LNCaP clone FGC (cell line): ENCODE measurements at regions not wholly inside any gene's neighbourhood (a gene's known extent, or its start where the extent isn't known, plus 50 kb on each side); places are given as distances from the start of the nearest gene placed in this dataset.

Experiments used
- DNase-seq: peaks from one replicate; pipeline ENCODE4 v3.0.0-alpha.2; 2011; ENCODE audit warnings: low read depth
- H3K4me3 ChIP-seq: 2 replicates; pipeline ENCODE4 v1.5.1; 2011; ENCODE audit warnings: mild to moderate bottlenecking, low read depth, low read length, control low read depth
- CTCF ChIP-seq: IDR thresholded peaks from 2 replicates; pipeline ENCODE4 v1.5.1; 2012; ENCODE audit warnings: mild to moderate bottlenecking; ENCODE audit not compliant: control insufficient read depth, insufficient read depth; ENCODE audit errors: extremely low read depth

- no peak for TF ChIP-seq CTCF
- no peak for DNase-seq
- H3K4me3 ChIP-seq = no peak overlapping the region
Observed at GRCh38 chr6:25173951-25174474, 105.2 kb upstream of the CARMIL1 start.

- H3K4me3 ChIP-seq = no peak overlapping the region
- no peak for TF ChIP-seq CTCF
- DNase-seq = no peak
Observed at GRCh38 chr6:25174678-25175077, 104.5 kb upstream of the CARMIL1 start.

- no peak for DNase-seq
- TF ChIP-seq CTCF = no peak
Observed at GRCh38 chr6:25175196-25175595, 104.0 kb upstream of the CARMIL1 start.

GRCh38 chr6:25175681-25176080, 103.5 kb upstream of the CARMIL1 start:
- H3K4me3 ChIP-seq = no peak overlapping the region
- no peak for DNase-seq
- TF ChIP-seq CTCF = no peak

More at GRCh38 chr6:25175196-25175595, 104.0 kb upstream of the CARMIL1 start:
- H3K4me3 ChIP-seq = no peak overlapping the region

- DNase-seq = no peak
- H3K4me3 ChIP-seq = no peak overlapping the region
- no peak for TF ChIP-seq CTCF
Observed at GRCh38 chr6:25176466-25176865, 102.7 kb upstream of the CARMIL1 start.

- TF ChIP-seq CTCF = no peak
- no peak overlapping the region for H3K4me3 ChIP-seq
- DNase-seq = no peak
Observed at GRCh38 chr6:25177500-25178028, 101.6 kb upstream of the CARMIL1 start.

GRCh38 chr6:25178336-25179035, 100.7 kb upstream of the CARMIL1 start:
- no peak for TF ChIP-seq CTCF
- no peak for DNase-seq
- no peak overlapping the region for H3K4me3 ChIP-seq
